Activated CD4-positive, alpha-beta T cell treated with anti-CD3 and anti-CD28 coated beads for 48 hours (primary cell): ENCODE measurements at regions not wholly inside any gene's neighbourhood (a gene's known extent, or its start where the extent isn't known, plus 50 kb on each side); places are given as distances from the start of the nearest gene placed in this dataset.
A peak's percentile ranks its signal among the peaks of the same experiment; 100 is the strongest.

ENCODE experiments used
- DNase-seq: peaks from one replicate; pipeline ENCODE4 v3.0.0-alpha.2; 2020

- DNase-seq, result no peak
Measured at GRCh38 chr11:69415411-69416142, 65.9 kb upstream of the LINC01488 start.

- no peak for DNase-seq
Measured at GRCh38 chr11:69416143-69416515, 65.3 kb upstream of the LINC01488 start.

- no peak for DNase-seq
Measured at GRCh38 chr11:69416762-69417698, 64.4 kb upstream of the LINC01488 start.

GRCh38 chr11:69417699-69418085 lies 63.8 kb upstream of the LINC01488 start:
- no peak for DNase-seq

GRCh38 chr11:69418576-69419296 lies 62.7 kb upstream of the LINC01488 start:
- no peak for DNase-seq

GRCh38 chr11:69419662-69420395 lies 61.6 kb upstream of the LINC01488 start:
- DNase-seq, result no peak

- no peak for DNase-seq
Measured at GRCh38 chr11:69422645-69423044, 58.8 kb upstream of the LINC01488 start.

- DNase-seq, result no peak
Measured at GRCh38 chr11:69423181-69423580, 58.3 kb upstream of the LINC01488 start.

GRCh38 chr11:69423611-69424385 lies 57.7 kb upstream of the LINC01488 start:
- no peak for DNase-seq

GRCh38 chr11:69424748-69425147 lies 56.7 kb upstream of the LINC01488 start:
- no peak for DNase-seq

- no peak for DNase-seq
Measured at GRCh38 chr11:69425444-69425843, 56.0 kb upstream of the LINC01488 start.

- DNase-seq, result peak; percentile 60
Measured at GRCh38 chr11:69425895-69426544, 55.4 kb upstream of the LINC01488 start.

GRCh38 chr11:69427337-69427736 lies 54.1 kb upstream of the LINC01488 start:
- DNase-seq, result no peak

GRCh38 chr11:69427906-69428880 lies 53.3 kb upstream of the LINC01488 start:
- no peak for DNase-seq

GRCh38 chr11:69429716-69430491 lies 51.6 kb upstream of the LINC01488 start:
- no peak for DNase-seq

GRCh38 chr11:69430566-69430965 lies 50.9 kb upstream of the LINC01488 start:
- DNase-seq, result no peak

- DNase-seq, result no peak
Measured at GRCh38 chr11:69431136-69431535, 50.3 kb upstream of the LINC01488 start.
